ENCODE measurements at regions not wholly inside any gene's neighbourhood (a gene's known extent, or its start where the extent isn't known, plus 50 kb on each side); places are given as distances from the start of the nearest gene placed in this dataset.

DNA sequence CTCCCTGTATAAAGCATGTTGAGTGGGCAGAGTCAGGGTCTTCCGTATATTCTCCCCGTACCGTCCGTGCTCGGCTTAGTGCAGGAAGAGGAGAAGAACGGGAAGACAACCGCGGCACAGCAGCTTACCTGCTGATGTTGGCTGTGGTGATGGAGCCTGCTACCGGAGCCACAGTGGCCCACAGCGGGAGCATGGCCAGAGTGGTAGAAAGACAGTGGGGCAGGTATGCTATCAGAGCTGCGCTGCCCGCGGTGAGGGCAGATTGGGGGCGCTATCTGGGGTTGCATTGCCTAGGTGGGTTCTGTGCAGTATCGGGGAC is 120.7 kb upstream of the VPREB1 start:
- POLR2A ChIA-PET, result no interaction called here

More for the DNA sequence above, 120.7 kb upstream of the VPREB1 start:
- TF ChIP-seq, protein P1, sequence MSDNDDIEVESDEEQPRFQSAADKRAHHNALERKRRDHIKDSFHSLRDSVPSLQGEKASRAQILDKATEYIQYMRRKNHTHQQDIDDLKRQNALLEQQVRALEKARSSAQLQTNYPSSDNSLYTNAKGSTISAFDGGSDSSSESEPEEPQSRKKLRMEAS (IDR thresholded peaks at IDR 0.05; ENCODE audit: insufficient read depth, insufficient read length), result no peak
- no peak for TF ChIP-seq GATA2 (IDR thresholded peaks at IDR 0.05; ENCODE audit: insufficient read depth, insufficient read length, low read depth, low read length)
- TF ChIP-seq EZH2 (IDR thresholded peaks at IDR 0.05; ENCODE audit: borderline replicate concordance, low read depth, low read length, severe bottlenecking), result no peak
- TF ChIP-seq, protein P2, sequence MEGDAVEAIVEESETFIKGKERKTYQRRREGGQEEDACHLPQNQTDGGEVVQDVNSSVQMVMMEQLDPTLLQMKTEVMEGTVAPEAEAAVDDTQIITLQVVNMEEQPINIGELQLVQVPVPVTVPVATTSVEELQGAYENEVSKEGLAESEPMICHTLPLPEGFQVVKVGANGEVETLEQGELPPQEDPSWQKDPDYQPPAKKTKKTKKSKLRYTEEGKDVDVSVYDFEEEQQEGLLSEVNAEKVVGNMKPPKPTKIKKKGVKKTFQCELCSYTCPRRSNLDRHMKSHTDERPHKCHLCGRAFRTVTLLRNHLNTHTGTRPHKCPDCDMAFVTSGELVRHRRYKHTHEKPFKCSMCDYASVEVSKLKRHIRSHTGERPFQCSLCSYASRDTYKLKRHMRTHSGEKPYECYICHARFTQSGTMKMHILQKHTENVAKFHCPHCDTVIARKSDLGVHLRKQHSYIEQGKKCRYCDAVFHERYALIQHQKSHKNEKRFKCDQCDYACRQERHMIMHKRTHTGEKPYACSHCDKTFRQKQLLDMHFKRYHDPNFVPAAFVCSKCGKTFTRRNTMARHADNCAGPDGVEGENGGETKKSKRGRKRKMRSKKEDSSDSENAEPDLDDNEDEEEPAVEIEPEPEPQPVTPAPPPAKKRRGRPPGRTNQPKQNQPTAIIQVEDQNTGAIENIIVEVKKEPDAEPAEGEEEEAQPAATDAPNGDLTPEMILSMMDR (IDR thresholded peaks at IDR 0.05; ENCODE audit: extremely low read depth in 1 of 2, insufficient read depth in 1 of 2, low read depth in 1 of 2, low read length in 2 of 2), result no peak
- no peak for TF ChIP-seq POLR2A (IDR thresholded peaks at IDR 0.05; ENCODE audit: low read depth, low read length)
- TF ChIP-seq MYC (IDR thresholded peaks at IDR 0.05; ENCODE audit: low read depth, low read length), result no peak
- TF ChIP-seq FOS (IDR thresholded peaks at IDR 0.05; ENCODE audit: borderline replicate concordance, insufficient read depth, low read length), result no peak
- no peak for TF ChIP-seq POLR2AphosphoS5 (IDR thresholded peaks at IDR 0.05; ENCODE audit: insufficient read depth, low read depth, low read length)
- no peak for TF ChIP-seq JUN (IDR thresholded peaks at IDR 0.05; ENCODE audit: borderline replicate concordance, insufficient read depth, insufficient read length, low read depth)
- H3K36me3 ChIP-seq (ENCODE audit: control insufficient read depth in 2 of 2, extremely low read depth in 1 of 2, insufficient read depth in 2 of 2, low read length in 2 of 2), result no peaks in the 10 kb centered on the region
- dilution Hi-C loops (cut with MboI; ENCODE audit: extremely low pct_ligation_motif_present, low sequenced_read_pairs), result no loop called here
- no peak overlapping the region for H3K9ac ChIP-seq (replicated peaks; ENCODE audit: extremely low read depth, insufficient read depth, low read length)
- intact Hi-C loops (cut with micrococcal nuclease), result no loop called here
- BruUV-seq (replicated peaks), result no TSS peak
- FAIRE-seq (no peak), DNase-seq (ENCODE audit: low read depth, low spot score) (no peak)
- H3K79me2 ChIP-seq (ENCODE audit: control insufficient read depth, insufficient read depth, low read length), result no peaks in the 10 kb centered on the region
- no peak overlapping the region for H3K4me2 ChIP-seq (ENCODE audit: insufficient read depth, low read length)
- H4K20me1 ChIP-seq (replicated peaks; ENCODE audit: control insufficient read depth, extremely low read depth, insufficient read depth, low read length), result no peaks in the 10 kb centered on the region
- H3K27me3 ChIP-seq (ENCODE audit: control insufficient read depth in 2 of 2, insufficient read depth in 2 of 2, low read length in 2 of 2), result peaks cover 2 to 3% of the 10 kb centered on the region in 2 experiments
- H3K9me1 ChIP-seq (replicated peaks; ENCODE audit: control insufficient read depth, extremely low read depth, insufficient read depth, low read length), result no peaks in the 10 kb centered on the region
- H2AFZ ChIP-seq (ENCODE audit: low read depth, low read length), result no peak overlapping the region
- H3K27ac ChIP-seq (ENCODE audit: insufficient read depth, low read depth, low read length), result no peak overlapping the region
- CTCF ChIA-PET, result no interaction called here
- H3K9me3 ChIP-seq (replicated peaks; ENCODE audit: control insufficient read depth, insufficient read depth, low read length), result no peaks in the 10 kb centered on the region
- H3K4me1 ChIP-seq (ENCODE audit: control insufficient read depth, extremely low read depth, insufficient read depth, low read length), result no peaks in the 10 kb centered on the region
- H3K4me3 ChIP-seq (replicated peaks in 1 of 3; ENCODE audit: insufficient read depth in 1 of 3, low read depth in 1 of 3, low read length in 3 of 3), result no peak overlapping the region

All from endothelial cell of umbilical vein (primary cell).